Tibial artery (tissue), 4 donors: ENCODE measurements at regions not wholly inside any gene's neighbourhood (a gene's known extent, or its start where the extent isn't known, plus 50 kb on each side); places are given as distances from the start of the nearest gene placed in this dataset.

Experiments
- DNase-seq, 2 donors: peaks; one replicate each; pipeline ENCODE4 v3.0.0-alpha.2; 2019
- H3K27ac ChIP-seq, 2 donors: fragments of 200-600 bp; sonication (generic) in 1 of 2; 1 replicate in 1 of 2; 2 replicates in 1 of 2; pipeline ENCODE4 v1.5.1; 2018 to 2019; ENCODE audit warnings: mild to moderate bottlenecking in 1 of 2
- H3K27me3 ChIP-seq, 2 donors: fragments of 200-600 bp; sonication (generic) in 1 of 2; one replicate each; pipeline versions ENCODE4 v1.5.1 to v1.6.0; 2016 to 2019
- H3K36me3 ChIP-seq, 3 donors: fragments of 200-600 bp; sonication (generic) in 2 of 3; one replicate each; pipeline ENCODE4 v1.5.1; 2016 to 2019; ENCODE audit warnings: mild to moderate bottlenecking in 2 of 3
- H3K4me1 ChIP-seq, 4 donors: fragments of 200-600 bp; sonication (generic) in 2 of 4; 1 replicate in 3 of 4; 2 replicates in 1 of 4; pipeline ENCODE4 v1.5.1; 2016 to 2019
- H3K4me3 ChIP-seq, 2 donors: fragments of 200-600 bp; sonication (generic) in 1 of 2; 1 replicate in 1 of 2; 2 replicates in 1 of 2; pipeline ENCODE4 v1.5.1; 2018 to 2019; ENCODE audit warnings: mild to moderate bottlenecking in 2 of 2
- H3K9me3 ChIP-seq, 3 donors: fragments of 200-600 bp; sonication (generic) in 1 of 3; one replicate each; pipeline ENCODE4 v1.5.1; 2016 to 2019
- intact Hi-C: fragments of 100-400 bp; cut with DNase I; formaldehyde crosslinking; loops from one replicate; pipeline ENCODE4 v1.15.0; 2023; ENCODE audit warnings: low total_unique reads
- TF ChIP-seq, protein P1 (sequence below), 2 experiments: fragments of 200-600 bp in 1 of 2; fragments of 450-650 bp in 1 of 2; IDR thresholded peaks; one replicate each; pipeline ENCODE4 v1.5.1; 2017 to 2019; ENCODE audit warnings: antibody characterized with exemption in 2 of 2, mild to moderate bottlenecking in 1 of 2, moderate library complexity in 1 of 2

DNA sequence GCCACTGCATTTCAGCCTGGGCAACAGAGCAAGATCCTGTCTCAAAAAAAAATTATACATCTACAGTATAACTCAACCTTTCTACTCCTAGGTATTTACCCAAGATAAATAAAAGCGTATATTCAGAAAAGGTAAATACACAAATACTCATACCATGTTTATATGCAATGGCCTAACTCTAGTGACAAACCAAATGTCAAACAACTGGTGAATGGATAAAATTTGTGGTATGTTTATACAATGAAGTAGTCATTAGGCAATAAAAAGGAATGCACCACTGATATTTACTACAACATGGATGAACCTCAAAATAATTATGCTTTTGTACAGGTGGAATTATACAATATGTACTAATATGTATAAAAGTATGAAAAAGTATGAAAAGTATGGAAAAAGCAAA is 174.2 kb upstream of the GORAB start:
- Histone ChIP-seq H3K9me3 (no peaks in the 10 kb centered on the region), H3K36me3 (no peaks in the 10 kb centered on the region), H3K4me1 (peaks cover 0 to 23% (median 10%) of the 10 kb centered on the region in 4 donors), H3K27me3 (no peaks in the 10 kb centered on the region), H3K4me3 (no peak overlapping the region), H3K27ac (no peak overlapping the region)
- intact Hi-C loops: no loop called here
- DNase-seq: no peak
- TF ChIP-seq, protein P1, sequence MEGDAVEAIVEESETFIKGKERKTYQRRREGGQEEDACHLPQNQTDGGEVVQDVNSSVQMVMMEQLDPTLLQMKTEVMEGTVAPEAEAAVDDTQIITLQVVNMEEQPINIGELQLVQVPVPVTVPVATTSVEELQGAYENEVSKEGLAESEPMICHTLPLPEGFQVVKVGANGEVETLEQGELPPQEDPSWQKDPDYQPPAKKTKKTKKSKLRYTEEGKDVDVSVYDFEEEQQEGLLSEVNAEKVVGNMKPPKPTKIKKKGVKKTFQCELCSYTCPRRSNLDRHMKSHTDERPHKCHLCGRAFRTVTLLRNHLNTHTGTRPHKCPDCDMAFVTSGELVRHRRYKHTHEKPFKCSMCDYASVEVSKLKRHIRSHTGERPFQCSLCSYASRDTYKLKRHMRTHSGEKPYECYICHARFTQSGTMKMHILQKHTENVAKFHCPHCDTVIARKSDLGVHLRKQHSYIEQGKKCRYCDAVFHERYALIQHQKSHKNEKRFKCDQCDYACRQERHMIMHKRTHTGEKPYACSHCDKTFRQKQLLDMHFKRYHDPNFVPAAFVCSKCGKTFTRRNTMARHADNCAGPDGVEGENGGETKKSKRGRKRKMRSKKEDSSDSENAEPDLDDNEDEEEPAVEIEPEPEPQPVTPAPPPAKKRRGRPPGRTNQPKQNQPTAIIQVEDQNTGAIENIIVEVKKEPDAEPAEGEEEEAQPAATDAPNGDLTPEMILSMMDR (IDR thresholded peaks at IDR 0.05): no peak

DNA sequence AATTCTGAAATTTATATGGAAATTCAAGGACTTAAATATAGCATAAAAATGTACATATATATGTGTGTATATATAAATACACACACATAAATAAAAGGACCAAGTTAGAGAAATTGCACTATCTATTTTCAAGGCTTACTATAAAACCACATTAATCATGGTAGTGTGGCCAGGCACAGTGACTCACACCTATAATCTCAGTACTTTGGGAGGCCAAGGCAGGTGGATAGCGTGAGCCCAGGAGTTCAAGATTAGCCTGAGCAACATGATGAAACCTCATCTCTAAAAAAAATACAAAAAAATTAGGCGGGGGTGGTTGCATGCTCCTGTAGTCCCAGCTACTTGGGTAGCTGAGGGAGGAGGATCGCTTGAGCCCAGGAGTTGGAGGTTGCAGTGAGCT is 171.4 kb upstream of the GORAB start:
- H3K9me3 ChIP-seq: no peaks in the 10 kb centered on the region
- TF ChIP-seq, protein P1 (IDR thresholded peaks at IDR 0.05): no peak
- H3K4me1 ChIP-seq: peaks cover 0 to 3% (median 0%) of the 10 kb centered on the region in 4 donors
- no peaks in the 10 kb centered on the region for H3K36me3 ChIP-seq
- intact Hi-C loops: no loop called here
- no peak overlapping the region for H3K4me3 ChIP-seq
- H3K27ac ChIP-seq: no peak overlapping the region
- no peaks in the 10 kb centered on the region for H3K27me3 ChIP-seq
- DNase-seq: no peak

GRCh38 chr1:170365331-170365730 is 166.6 kb upstream of the GORAB start:
- H3K27me3 ChIP-seq: no peaks in the 10 kb centered on the region
- no peak overlapping the region for H3K4me3 ChIP-seq
- H3K9me3 ChIP-seq: no peaks in the 10 kb centered on the region
- no peaks in the 10 kb centered on the region for H3K36me3 ChIP-seq
- H3K4me1 ChIP-seq: no peaks in the 10 kb centered on the region
- H3K27ac ChIP-seq: no peak overlapping the region
- DNase-seq: no peak
- intact Hi-C loops: no loop called here
- TF ChIP-seq, protein P1 (IDR thresholded peaks at IDR 0.05): no peak

- intact Hi-C loops: no loop called here
- Histone ChIP-seq H3K9me3 (no peaks in the 10 kb centered on the region), H3K27ac (no peak overlapping the region), H3K27me3 (no peaks in the 10 kb centered on the region), H3K4me1 (no peaks in the 10 kb centered on the region), H3K4me3 (no peak overlapping the region), H3K36me3 (no peaks in the 10 kb centered on the region)
- DNase-seq: no peak
- TF ChIP-seq, protein P1 (IDR thresholded peaks at IDR 0.05): no peak
These were observed 165.0 kb upstream of the GORAB start for GRCh38 chr1:170366980-170367379.

DNA sequence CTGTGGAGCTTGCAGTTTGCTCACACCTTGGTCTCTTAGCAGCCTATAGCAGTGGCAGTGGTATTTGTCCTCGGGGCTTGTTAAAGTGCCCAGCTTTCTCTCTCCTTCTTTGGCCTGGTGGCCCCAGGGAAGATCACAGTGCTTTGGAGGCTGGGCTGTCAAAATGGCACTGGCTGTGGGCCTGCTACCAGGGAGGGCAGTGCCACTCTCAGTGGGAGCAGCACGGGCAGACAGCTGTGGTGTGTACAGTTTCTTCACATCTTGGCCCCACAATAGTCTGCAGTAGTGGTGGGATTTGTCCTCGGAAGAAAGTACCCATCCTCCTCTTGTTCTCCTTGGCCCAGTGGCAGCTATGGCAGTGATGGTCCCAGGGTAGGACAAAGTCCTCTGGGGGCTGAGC is 164.4 kb upstream of the GORAB start:
- DNase-seq: no peak
- intact Hi-C loops: no loop called here
- Histone ChIP-seq H3K27ac (no peak overlapping the region), H3K4me1 (no peaks in the 10 kb centered on the region), H3K27me3 (no peaks in the 10 kb centered on the region), H3K9me3 (no peaks in the 10 kb centered on the region), H3K4me3 (no peak overlapping the region), H3K36me3 (no peaks in the 10 kb centered on the region)
- TF ChIP-seq, protein P1 (IDR thresholded peaks at IDR 0.05): no peak

DNA sequence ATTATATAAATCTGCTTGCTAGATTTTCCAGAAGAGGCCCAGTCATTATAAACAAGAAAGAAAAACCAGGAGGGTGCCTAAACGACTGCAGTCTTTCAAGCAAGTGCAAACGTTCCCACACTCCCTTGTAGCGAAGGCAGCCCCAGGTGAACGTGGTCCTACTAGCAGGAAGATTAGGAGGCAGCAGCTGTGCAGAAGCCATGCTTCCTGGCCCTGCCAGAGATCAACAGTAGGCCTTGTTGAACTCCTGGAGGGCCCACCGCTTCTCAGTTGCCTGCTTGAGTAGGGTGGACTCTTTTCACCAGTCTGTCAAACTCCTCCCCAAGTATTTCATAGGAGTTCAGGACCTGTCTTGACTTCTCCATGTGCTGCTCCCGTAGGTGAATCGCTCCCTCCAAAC is 163.0 kb upstream of the GORAB start:
- TF ChIP-seq, protein P1 (IDR thresholded peaks at IDR 0.05): no peak
- no peak overlapping the region for H3K27ac ChIP-seq
- intact Hi-C loops: no loop called here
- no peaks in the 10 kb centered on the region for H3K4me1 ChIP-seq
- no peak overlapping the region for H3K4me3 ChIP-seq
- no peaks in the 10 kb centered on the region for H3K9me3 ChIP-seq
- H3K36me3 ChIP-seq: no peaks in the 10 kb centered on the region
- no peaks in the 10 kb centered on the region for H3K27me3 ChIP-seq
- no peak for DNase-seq
